ENCODE measurements at regions not wholly inside any gene's neighbourhood (a gene's known extent, or its start where the extent isn't known, plus 50 kb on each side); places are given as distances from the start of the nearest gene placed in this dataset.

DNA sequence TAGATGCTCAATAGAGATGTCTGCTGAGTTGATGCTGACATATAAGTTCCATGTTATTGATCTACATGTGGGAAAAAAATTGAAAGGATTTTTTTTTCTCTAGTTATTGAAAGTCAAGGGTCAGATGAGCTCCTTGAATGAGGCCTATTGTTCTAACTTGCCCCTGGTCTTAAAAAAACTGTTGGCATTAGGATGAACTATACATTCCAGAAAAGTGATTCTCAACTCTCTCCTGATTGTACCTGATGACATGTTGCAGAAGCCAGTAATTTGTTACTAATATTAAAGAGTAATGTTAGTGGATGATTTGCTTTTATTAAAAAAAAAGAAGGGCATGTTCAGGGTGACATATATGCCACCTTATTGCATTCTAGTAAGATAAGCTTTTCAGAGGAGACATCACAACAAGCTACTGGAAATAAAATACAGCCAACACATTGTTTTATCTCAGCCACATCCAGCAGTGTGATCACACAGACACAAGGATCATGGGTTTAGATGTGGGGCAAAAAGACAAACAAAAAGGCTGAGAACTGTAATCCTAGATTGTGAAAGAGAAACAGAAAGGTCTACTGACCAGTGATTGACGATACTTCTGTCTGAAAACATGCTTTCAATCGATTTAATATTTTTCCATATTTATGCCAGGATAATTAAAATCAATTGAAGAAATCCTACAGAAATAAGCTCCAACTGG lies 1314.1 kb upstream of the C9orf72 start:
- TF ChIP-seq CTCF (IDR thresholded peaks at IDR 0.05): no peak
- no peak for TF ChIP-seq POLR2A (IDR thresholded peaks at IDR 0.05)
- TF ChIP-seq EP300 (IDR thresholded peaks at IDR 0.05): no peak
- no peak for TF ChIP-seq POLR2AphosphoS5 (IDR thresholded peaks at IDR 0.05)

Measured in sigmoid colon (tissue), 4 donors.